ENCODE measurements at regions not wholly inside any gene's neighbourhood (a gene's known extent, or its start where the extent isn't known, plus 50 kb on each side); places are given as distances from the start of the nearest gene placed in this dataset.

GRCh38 chr6:86848986-86849385, 88.3 kb upstream of the HTR1E start:
- TF ChIP-seq EZH2 (IDR thresholded peaks at IDR 0.05): no peak
- no peak for TF ChIP-seq POLR2AphosphoS5 (IDR thresholded peaks at IDR 0.05; ENCODE audit: borderline replicate concordance, low read depth, low read length)
- no peak for TF ChIP-seq FOXP2 (optimal IDR thresholded peaks at IDR 0.05; ENCODE audit: control extremely low read depth, extremely low read length, insufficient read depth)

Measured in SK-N-MC (cell line).